DOHH2 (cell line): ENCODE measurements at regions not wholly inside any gene's neighbourhood (a gene's known extent, or its start where the extent isn't known, plus 50 kb on each side); places are given as distances from the start of the nearest gene placed in this dataset.

Experiments used
- H3F3A ChIP-seq: fragments of 200-600 bp; sonication (generic), shearing (Covaris generic); 2 replicates; pipeline ENCODE4 v1.6.0; 2016; ENCODE audit warnings: antibody characterized with exemption, mild to moderate bottlenecking; ENCODE audit not compliant: control insufficient read depth, insufficient read depth
- H3K27ac ChIP-seq: fragments of 200-600 bp; sonication (generic); 2 replicates; pipeline ENCODE4 v1.5.1; 2014; ENCODE audit warnings: low read depth, mild to moderate bottlenecking, low read length, moderate library complexity
- H3K27me3 ChIP-seq: fragments of 200-600 bp; sonication (generic); 2 replicates; pipeline ENCODE4 v1.6.1; 2014; ENCODE audit warnings: mild to moderate bottlenecking, low read length, mixed read lengths; ENCODE audit not compliant: control insufficient read depth
- H3K36me3 ChIP-seq: fragments of 200-600 bp; sonication (generic); 2 replicates; pipeline ENCODE4 v1.6.1; 2014; ENCODE audit warnings: mild to moderate bottlenecking, low read length, moderate library complexity, mixed read lengths; ENCODE audit not compliant: control insufficient read depth
- H3K4me1 ChIP-seq: fragments of 200-600 bp; sonication (generic); 2 replicates; pipeline ENCODE4 v1.6.1; 2014; ENCODE audit warnings: mild to moderate bottlenecking, low read length, mixed read lengths; ENCODE audit not compliant: control insufficient read depth
- H3K4me2 ChIP-seq: fragments of 200-600 bp; sonication (generic); 2 replicates; pipeline ENCODE4 v1.6.0; 2014; ENCODE audit warnings: mild to moderate bottlenecking, low read length, moderate library complexity
- H3K4me3 ChIP-seq: fragments of 200-600 bp; sonication (generic); 2 replicates; pipeline ENCODE4 v1.5.1; 2014; ENCODE audit warnings: mild to moderate bottlenecking, low read length, mixed read lengths
- H3K79me2 ChIP-seq: fragments of 200-600 bp; sonication (generic); 2 replicates; pipeline ENCODE4 v1.6.1; 2014; ENCODE audit warnings: mild to moderate bottlenecking, low read length, mixed read lengths; ENCODE audit not compliant: control insufficient read depth
- H3K9me2 ChIP-seq: fragments of 200-600 bp; sonication (generic); replicated peaks from 2 replicates; pipeline ENCODE4 v1.6.1; 2014; ENCODE audit warnings: mild to moderate bottlenecking, low read length, mixed read lengths; ENCODE audit not compliant: control insufficient read depth
- H3K9me3 ChIP-seq: fragments of 200-600 bp; sonication (generic); 2 replicates; pipeline ENCODE4 v1.6.1; 2014; ENCODE audit warnings: antibody characterized with exemption, low read length, mixed read lengths; ENCODE audit not compliant: control insufficient read depth, insufficient read depth
- H4K20me1 ChIP-seq: fragments of 200-600 bp; sonication (generic); 2 replicates; pipeline ENCODE4 v1.6.0; 2014; ENCODE audit warnings: low read depth, mild to moderate bottlenecking, antibody characterized with exemption, low read length, moderate library complexity; ENCODE audit not compliant: control insufficient read depth, insufficient read depth
- EZH2phosphoT487 ChIP-seq: fragments of 200-600 bp; sonication (generic); IDR thresholded peaks from 2 replicates; pipeline ENCODE4 v1.6.1; 2017; ENCODE audit warnings: borderline replicate concordance, mild to moderate bottlenecking, antibody characterized with exemption, low read length, moderate library complexity, mixed read lengths
- TF ChIP-seq, protein P1 (sequence below): fragments of 200-600 bp; sonication (generic); IDR thresholded peaks from one replicate; pipeline ENCODE4 v1.5.1; 2014; ENCODE audit warnings: antibody characterized with exemption, mild to moderate bottlenecking, low read depth, low read length; ENCODE audit not compliant: poor library complexity, severe bottlenecking

DNA sequence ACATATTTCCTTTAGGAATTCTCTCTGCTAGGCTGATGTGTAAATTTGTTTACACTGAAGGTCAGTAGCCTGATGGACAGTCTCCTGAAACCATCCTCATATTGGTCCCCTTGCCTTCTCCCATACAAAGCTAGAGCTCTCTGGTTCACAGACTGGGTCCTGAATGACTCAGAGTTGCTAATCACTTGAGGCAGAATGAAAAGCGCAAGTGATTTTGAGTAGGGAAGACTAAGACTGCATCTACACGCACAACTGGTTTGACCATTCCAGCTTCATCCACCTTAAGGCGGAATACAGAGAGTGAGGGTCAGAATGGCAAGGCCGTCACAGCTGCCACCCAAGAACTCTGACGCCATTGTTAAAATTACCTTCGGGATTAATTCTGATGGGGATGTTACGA lies 70.2 kb upstream of the KIF26B start:
- H3K4me2 ChIP-seq = no peak overlapping the region
- no peaks in the 10 kb centered on the region for H3K79me2 ChIP-seq
- H4K20me1 ChIP-seq = no peaks in the 10 kb centered on the region
- H3K9me3 ChIP-seq = no peaks in the 10 kb centered on the region
- no peaks in the 10 kb centered on the region for H3F3A ChIP-seq
- no peak overlapping the region for H3K27ac ChIP-seq
- no peaks in the 10 kb centered on the region for H3K4me1 ChIP-seq
- H3K9me2 ChIP-seq = no peaks in the 10 kb centered on the region
- H3K4me3 ChIP-seq = no peak overlapping the region
- H3K36me3 ChIP-seq = no peaks in the 10 kb centered on the region
- TF ChIP-seq EZH2phosphoT487 = no peak
- TF ChIP-seq, protein P1, sequence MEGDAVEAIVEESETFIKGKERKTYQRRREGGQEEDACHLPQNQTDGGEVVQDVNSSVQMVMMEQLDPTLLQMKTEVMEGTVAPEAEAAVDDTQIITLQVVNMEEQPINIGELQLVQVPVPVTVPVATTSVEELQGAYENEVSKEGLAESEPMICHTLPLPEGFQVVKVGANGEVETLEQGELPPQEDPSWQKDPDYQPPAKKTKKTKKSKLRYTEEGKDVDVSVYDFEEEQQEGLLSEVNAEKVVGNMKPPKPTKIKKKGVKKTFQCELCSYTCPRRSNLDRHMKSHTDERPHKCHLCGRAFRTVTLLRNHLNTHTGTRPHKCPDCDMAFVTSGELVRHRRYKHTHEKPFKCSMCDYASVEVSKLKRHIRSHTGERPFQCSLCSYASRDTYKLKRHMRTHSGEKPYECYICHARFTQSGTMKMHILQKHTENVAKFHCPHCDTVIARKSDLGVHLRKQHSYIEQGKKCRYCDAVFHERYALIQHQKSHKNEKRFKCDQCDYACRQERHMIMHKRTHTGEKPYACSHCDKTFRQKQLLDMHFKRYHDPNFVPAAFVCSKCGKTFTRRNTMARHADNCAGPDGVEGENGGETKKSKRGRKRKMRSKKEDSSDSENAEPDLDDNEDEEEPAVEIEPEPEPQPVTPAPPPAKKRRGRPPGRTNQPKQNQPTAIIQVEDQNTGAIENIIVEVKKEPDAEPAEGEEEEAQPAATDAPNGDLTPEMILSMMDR = no peak
- H3K27me3 ChIP-seq = no peaks in the 10 kb centered on the region

DNA sequence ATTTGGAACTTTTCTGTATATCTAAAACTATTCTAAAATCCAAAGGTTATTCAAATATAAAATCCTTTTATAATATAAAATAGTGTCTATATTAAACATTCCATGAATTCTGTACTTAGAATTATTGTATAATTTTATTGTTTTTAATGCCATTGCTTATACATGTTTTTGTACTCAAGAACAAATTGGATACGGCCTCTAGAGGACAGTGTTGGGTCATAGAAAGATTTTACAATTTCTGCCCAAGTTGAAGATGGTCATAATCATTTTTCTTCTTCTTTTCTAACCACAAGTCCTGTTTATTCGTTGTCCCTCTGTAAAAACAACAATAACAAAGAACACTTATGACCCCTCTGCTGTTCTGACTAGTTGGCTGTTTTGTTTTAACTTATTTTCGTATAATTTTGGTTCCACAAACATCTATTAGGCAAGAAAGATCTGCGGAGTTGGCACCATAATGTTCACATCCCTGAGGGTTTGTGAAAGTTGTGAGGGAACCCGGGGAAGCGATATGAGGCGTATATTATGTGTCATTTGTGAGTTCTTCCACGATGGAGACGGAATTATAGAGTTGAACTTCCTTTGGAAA lies 75.7 kb upstream of the KIF26B start:
- Histone ChIP-seq H3K9me3 (no peaks in the 10 kb centered on the region), H3K4me3 (no peak overlapping the region), H3K4me2 (no peak overlapping the region), H3K9me2 (no peaks in the 10 kb centered on the region), H3K27me3 (no peaks in the 10 kb centered on the region), H3F3A (no peaks in the 10 kb centered on the region), H3K27ac (no peak overlapping the region), H3K79me2 (no peaks in the 10 kb centered on the region), H4K20me1 (no peaks in the 10 kb centered on the region), H3K36me3 (no peaks in the 10 kb centered on the region), H3K4me1 (0 out of 2 replicates have a peak, but pooled peaks cover 3% of the 10 kb centered on the region)
- TF ChIP-seq, protein P1 = peak; percentile 66
- TF ChIP-seq EZH2phosphoT487 = no peak

DNA sequence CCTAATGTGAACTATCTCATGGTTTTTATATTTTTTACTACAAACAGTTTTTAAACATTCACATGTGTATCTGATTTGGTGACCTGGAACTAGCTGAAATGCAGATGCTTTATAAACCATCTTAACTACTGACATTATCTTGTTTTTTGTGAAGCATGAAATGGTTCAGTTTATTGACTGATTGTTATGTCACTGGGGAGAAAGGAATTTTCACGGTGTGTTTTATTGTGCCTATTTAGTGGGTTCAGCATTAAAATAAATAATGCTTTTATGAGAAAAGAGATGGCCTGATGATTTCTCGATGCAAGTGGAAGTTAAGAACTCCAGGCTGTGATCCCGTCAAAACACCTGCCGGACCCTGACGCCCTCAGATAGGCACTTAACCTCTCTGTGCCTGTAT lies 79.9 kb upstream of the KIF26B start:
- no peaks in the 10 kb centered on the region for H3K79me2 ChIP-seq
- TF ChIP-seq EZH2phosphoT487 = no peak
- TF ChIP-seq, protein P1 = no peak
- no peak overlapping the region for H3K27ac ChIP-seq
- no peak overlapping the region for H3K4me3 ChIP-seq
- H3K9me3 ChIP-seq = no peaks in the 10 kb centered on the region
- H3K36me3 ChIP-seq = no peaks in the 10 kb centered on the region
- H3K27me3 ChIP-seq = no peaks in the 10 kb centered on the region
- H3K4me2 ChIP-seq = no peak overlapping the region
- H3F3A ChIP-seq = no peaks in the 10 kb centered on the region
- H3K9me2 ChIP-seq = no peaks in the 10 kb centered on the region
- H3K4me1 ChIP-seq = 0 out of 2 replicates have a peak, but pooled peaks cover 3% of the 10 kb centered on the region
- H4K20me1 ChIP-seq = no peaks in the 10 kb centered on the region
